Progenitor cell of endocrine pancreas (in vitro differentiated cells): ENCODE measurements at regions not wholly inside any gene's neighbourhood (a gene's known extent, or its start where the extent isn't known, plus 50 kb on each side); places are given as distances from the start of the nearest gene placed in this dataset.

Experiments
- DNase-seq: peaks from one replicate; pipeline ENCODE4 v3.0.0; 2021; ENCODE audit warnings: low spot score; ENCODE audit not compliant: unreplicated experiment
- H3K27ac Mint-ChIP-seq: 2 replicates; pipeline ENCODE4 v1.8.0; 2021; ENCODE audit warnings: mild to moderate bottlenecking, moderate library complexity, mixed read lengths
- H3K27me3 Mint-ChIP-seq: 2 replicates; pipeline ENCODE4 v1.8.0; 2021; ENCODE audit warnings: mixed read lengths
- H3K36me3 Mint-ChIP-seq: 2 replicates; pipeline ENCODE4 v1.8.0; 2022; ENCODE audit warnings: mixed read lengths; ENCODE audit not compliant: insufficient read depth
- H3K4me1 Mint-ChIP-seq: 2 replicates; pipeline ENCODE4 v1.8.0; 2021; ENCODE audit warnings: low read depth, mixed read lengths
- H3K4me3 Mint-ChIP-seq: 2 replicates; pipeline ENCODE4 v1.8.0; 2021; ENCODE audit warnings: low read depth, mild to moderate bottlenecking, moderate library complexity, mixed read lengths
- H3K9me3 Mint-ChIP-seq: 2 replicates; pipeline ENCODE4 v1.8.0; 2021; ENCODE audit warnings: low read depth, mixed read lengths
- CTCF ChIP-seq: fragments of 200-600 bp; sonication (generic); IDR thresholded peaks from one replicate; pipeline ENCODE4 v1.5.0; 2021; ENCODE audit warnings: antibody characterized with exemption, mild to moderate bottlenecking; ENCODE audit not compliant: unreplicated experiment

GRCh38 chr13:83184150-83184475, 698.2 kb downstream of the SLITRK1 start:
- H3K27ac Mint-ChIP-seq, result no peak overlapping the region
- H3K4me1 Mint-ChIP-seq, result no peaks in the 10 kb centered on the region
- H3K9me3 Mint-ChIP-seq, result peaks cover 12% of the 10 kb centered on the region
- no peak overlapping the region for H3K4me3 Mint-ChIP-seq
- no peak for DNase-seq
- no peak for TF ChIP-seq CTCF
- H3K27me3 Mint-ChIP-seq, result no peaks in the 10 kb centered on the region
- no peaks in the 10 kb centered on the region for H3K36me3 Mint-ChIP-seq

- no peaks in the 10 kb centered on the region for H3K27me3 Mint-ChIP-seq
- no peak overlapping the region for H3K27ac Mint-ChIP-seq
- H3K4me1 Mint-ChIP-seq, result no peaks in the 10 kb centered on the region
- DNase-seq, result no peak
- H3K9me3 Mint-ChIP-seq, result peaks cover 11% of the 10 kb centered on the region
- no peak overlapping the region for H3K4me3 Mint-ChIP-seq
- no peaks in the 10 kb centered on the region for H3K36me3 Mint-ChIP-seq
- TF ChIP-seq CTCF, result no peak
Observed at GRCh38 chr13:83183439-83184149, 698.7 kb downstream of the SLITRK1 start.

- no peak overlapping the region for H3K27ac Mint-ChIP-seq
Observed at GRCh38 chr13:83182845-83183244, 699.4 kb downstream of the SLITRK1 start.

GRCh38 chr13:83178008-83178407, 704.3 kb downstream of the SLITRK1 start:
- Mint-ChIP-seq H3K9me3 (no peaks in the 10 kb centered on the region), H3K27ac (no peak overlapping the region), H3K4me1 (no peaks in the 10 kb centered on the region), H3K27me3 (no peaks in the 10 kb centered on the region), H3K36me3 (no peaks in the 10 kb centered on the region), H3K4me3 (no peak overlapping the region)
- no peak for TF ChIP-seq CTCF
- no peak for DNase-seq

More at GRCh38 chr13:83182845-83183244, 699.4 kb downstream of the SLITRK1 start:
- H3K4me3 Mint-ChIP-seq, result no peak overlapping the region
- H3K4me1 Mint-ChIP-seq, result no peaks in the 10 kb centered on the region
- peaks cover 7% of the 10 kb centered on the region for H3K9me3 Mint-ChIP-seq
- no peak for TF ChIP-seq CTCF
- DNase-seq, result no peak
- no peaks in the 10 kb centered on the region for H3K36me3 Mint-ChIP-seq
- no peaks in the 10 kb centered on the region for H3K27me3 Mint-ChIP-seq

- TF ChIP-seq CTCF, result no peak
- Mint-ChIP-seq H3K9me3 (peaks cover 4% of the 10 kb centered on the region), H3K27ac (no peak overlapping the region), H3K4me1 (no peaks in the 10 kb centered on the region), H3K4me3 (no peak overlapping the region), H3K36me3 (no peaks in the 10 kb centered on the region), H3K27me3 (no peaks in the 10 kb centered on the region)
- DNase-seq, result no peak
Observed at GRCh38 chr13:83168590-83168989, 713.7 kb downstream of the SLITRK1 start.
